ENCODE measurements at regions not wholly inside any gene's neighbourhood (a gene's known extent, or its start where the extent isn't known, plus 50 kb on each side); places are given as distances from the start of the nearest gene placed in this dataset.
A peak's percentile ranks its signal among the peaks of the same experiment; 100 is the strongest.

DNA sequence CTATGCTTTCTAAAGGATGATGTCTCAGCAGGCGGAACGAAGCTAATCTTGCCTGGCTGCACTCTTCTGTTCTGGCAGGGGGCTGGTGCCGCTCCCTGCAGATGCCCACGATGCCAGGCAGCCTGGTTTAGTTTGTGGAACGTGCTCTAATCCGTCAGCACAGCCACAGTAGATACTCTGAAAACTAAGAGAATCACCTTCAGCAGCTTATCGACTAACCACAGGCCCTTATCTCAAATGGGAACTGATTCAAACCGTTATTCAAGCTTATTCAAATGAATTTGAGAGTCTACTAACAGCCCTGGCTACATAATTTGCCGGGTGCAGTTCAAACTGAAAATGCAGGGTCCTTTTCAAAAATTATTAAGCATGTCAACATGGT is 246.6 kb upstream of the ANKRD55 start:
- no peaks in the 10 kb centered on the region for H3K36me3 Mint-ChIP-seq (ENCODE audit: insufficient read depth in 1 of 3, low read depth in 3 of 3)
- Histone ChIP-seq H3K4ac (ENCODE audit: low read depth, low read length) (no peak overlapping the region), H3K4me1 (ENCODE audit: insufficient read depth, low read length) (no peaks in the 10 kb centered on the region), H2BK20ac (ENCODE audit: low read depth, low read length, poor library complexity, severe bottlenecking) (no peak overlapping the region), H2AFZ (ENCODE audit: low read length) (no peak overlapping the region), H2BK15ac (ENCODE audit: low read depth, low read length) (no peak overlapping the region), H3K56ac (ENCODE audit: insufficient read length, low read depth, low read length) (no peak overlapping the region), H3K23me2 (ENCODE audit: insufficient read length, low read depth, low read length, poor library complexity, severe bottlenecking) (peaks cover 12% of the 10 kb centered on the region), H2BK5ac (ENCODE audit: insufficient read length, low read length) (no peak overlapping the region), H2AK5ac (ENCODE audit: insufficient read length, low read length) (no peak overlapping the region), H3K9ac (ENCODE audit: extremely low read depth, insufficient read length, low read length) (no peak overlapping the region), H2BK120ac (ENCODE audit: low read depth, low read length, poor library complexity, severe bottlenecking) (no peak overlapping the region), H4K8ac (replicated peaks; ENCODE audit: insufficient read length, low read depth, low read length) (no peak overlapping the region), H3K27me3 (ENCODE audit: insufficient read depth, low read length) (peaks cover 4% of the 10 kb centered on the region; the same call in 1 of the 2 replicates), H3K4me2 (ENCODE audit: insufficient read depth, insufficient read length, low read length) (no peak overlapping the region), H3K9me3 (ENCODE audit: control insufficient read depth, low read depth, low read length) (no peaks in the 10 kb centered on the region), H3K23ac (ENCODE audit: insufficient read length, low read depth, low read length) (no peak overlapping the region), H3T11ph (ENCODE audit: low read length) (no peak overlapping the region), H3K14ac (ENCODE audit: insufficient read depth, low read length) (no peak overlapping the region), H3K79me2 (ENCODE audit: insufficient read depth, low read length) (no peaks in the 10 kb centered on the region), H4K20me1 (ENCODE audit: control insufficient read depth, insufficient read depth, insufficient read length) (no peaks in the 10 kb centered on the region), H3K79me1 (ENCODE audit: insufficient read depth, low read depth, low read length, poor library complexity, severe bottlenecking) (no peaks in the 10 kb centered on the region), H3K27ac (ENCODE audit: insufficient read length, low read depth, low read length) (no peak overlapping the region), H4K91ac (ENCODE audit: insufficient read length, low read depth, low read length) (no peak overlapping the region), H4K5ac (ENCODE audit: insufficient read length, low read depth, low read length) (no peak overlapping the region), H2BK12ac (ENCODE audit: insufficient read length, low read depth, low read length) (no peak overlapping the region), H3K18ac (ENCODE audit: insufficient read length, low read depth, low read length) (no peak overlapping the region)
- peaks cover 13 to 17% of the 10 kb centered on the region in 2 experiments for H3K4me1 Mint-ChIP-seq
- no CpG with 5 or more reads among the region's 9 CpGs for whole genome bisulfite sequencing (ENCODE audit: extremely low coverage, insufficient read length, low lambda C conversion rate)
- no peak overlapping the region for H3K27ac Mint-ChIP-seq
- H3K9me3 Mint-ChIP-seq = no peaks in the 10 kb centered on the region; a peak in 1 of 5 replicates
- H3K27me3 Mint-ChIP-seq (ENCODE audit: low read depth) = peaks cover 50% of the 10 kb centered on the region
- DNase-seq = no peak
- H3K4me3 Mint-ChIP-seq = peak overlapping the region; percentile 69 to 71; a peak in 3 of 5 replicates
- TF ChIP-seq, protein P1, sequence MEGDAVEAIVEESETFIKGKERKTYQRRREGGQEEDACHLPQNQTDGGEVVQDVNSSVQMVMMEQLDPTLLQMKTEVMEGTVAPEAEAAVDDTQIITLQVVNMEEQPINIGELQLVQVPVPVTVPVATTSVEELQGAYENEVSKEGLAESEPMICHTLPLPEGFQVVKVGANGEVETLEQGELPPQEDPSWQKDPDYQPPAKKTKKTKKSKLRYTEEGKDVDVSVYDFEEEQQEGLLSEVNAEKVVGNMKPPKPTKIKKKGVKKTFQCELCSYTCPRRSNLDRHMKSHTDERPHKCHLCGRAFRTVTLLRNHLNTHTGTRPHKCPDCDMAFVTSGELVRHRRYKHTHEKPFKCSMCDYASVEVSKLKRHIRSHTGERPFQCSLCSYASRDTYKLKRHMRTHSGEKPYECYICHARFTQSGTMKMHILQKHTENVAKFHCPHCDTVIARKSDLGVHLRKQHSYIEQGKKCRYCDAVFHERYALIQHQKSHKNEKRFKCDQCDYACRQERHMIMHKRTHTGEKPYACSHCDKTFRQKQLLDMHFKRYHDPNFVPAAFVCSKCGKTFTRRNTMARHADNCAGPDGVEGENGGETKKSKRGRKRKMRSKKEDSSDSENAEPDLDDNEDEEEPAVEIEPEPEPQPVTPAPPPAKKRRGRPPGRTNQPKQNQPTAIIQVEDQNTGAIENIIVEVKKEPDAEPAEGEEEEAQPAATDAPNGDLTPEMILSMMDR (conservative IDR thresholded peaks at IDR 0.05) = no peak

Measured in H9 (cell line).